ENCODE measurements at regions not wholly inside any gene's neighbourhood (a gene's known extent, or its start where the extent isn't known, plus 50 kb on each side); places are given as distances from the start of the nearest gene placed in this dataset.

DNA sequence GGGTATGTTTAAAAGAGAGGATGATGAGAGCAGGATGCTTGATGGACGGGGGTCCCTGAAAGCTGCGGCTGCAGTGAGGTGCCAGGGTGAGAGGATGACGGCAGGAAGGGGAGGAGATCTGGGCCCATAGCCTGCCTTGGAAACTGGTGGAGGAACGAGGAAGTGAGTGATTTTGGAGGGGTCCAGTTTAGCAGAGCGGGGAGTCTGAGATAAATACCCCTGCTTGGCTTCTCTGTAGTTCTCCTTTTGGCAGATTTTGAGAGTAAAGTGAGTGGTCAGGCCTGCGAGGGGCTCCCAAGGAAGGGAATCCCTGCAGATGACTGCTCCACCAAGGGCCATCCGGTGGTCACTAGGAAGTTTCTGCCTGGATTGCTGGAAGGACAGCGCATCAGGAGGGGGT lies 98.5 kb upstream of the PTCH1 start (continued):
- no peak for TF ChIP-seq HMG20A (CRISPR knock-in tag; IDR thresholded peaks at IDR 0.05; ENCODE audit: borderline replicate concordance)

DNA sequence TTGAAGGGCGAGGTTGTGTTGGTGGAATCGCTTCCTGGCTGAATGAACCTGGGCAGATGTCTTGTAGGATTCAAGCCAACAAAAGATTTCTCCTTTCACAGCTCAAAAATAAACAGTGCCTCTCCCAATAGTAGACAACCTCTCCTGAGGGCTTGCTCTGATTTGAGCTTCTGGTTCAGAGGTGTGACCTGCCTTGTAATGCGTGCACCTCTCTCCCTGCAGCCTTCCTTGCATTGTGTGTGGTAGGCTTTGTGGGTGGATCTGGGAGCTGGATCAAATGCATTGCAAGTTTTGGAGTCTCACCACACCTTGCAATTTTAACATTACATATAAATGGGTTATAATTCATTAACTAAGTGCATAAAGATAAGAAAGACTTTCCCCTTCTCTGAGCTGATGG lies 96.9 kb upstream of the PTCH1 start:
- Histone ChIP-seq H3K4me2 (ENCODE audit: low read depth, low read length) (no peak overlapping the region), H3K4me1 (ENCODE audit: insufficient read depth, low read length) (no peaks in the 10 kb centered on the region), H3K27ac (ENCODE audit: extremely low read length, insufficient read depth, low read length) (no peak overlapping the region), H2AFZ (ENCODE audit: low read length) (no peak overlapping the region), H3K9ac (ENCODE audit: insufficient read depth, low read depth, low read length) (no peak overlapping the region), H3K9me3 (ENCODE audit: low read length) (no peaks in the 10 kb centered on the region), H4K20me1 (ENCODE audit: insufficient read depth, low read length) (no peaks in the 10 kb centered on the region), H3K36me3 (replicated peaks in 1 of 2; ENCODE audit: control insufficient read depth in 1 of 2, insufficient read depth in 2 of 2, low read length in 2 of 2) (no peaks in the 10 kb centered on the region), H3K79me2 (ENCODE audit: insufficient read depth, low read length) (no peaks in the 10 kb centered on the region), H3K4me3 (replicated peaks in 1 of 3; ENCODE audit: insufficient read depth in 1 of 3, low read depth in 2 of 3, low read length in 3 of 3) (no peak overlapping the region), H3K27me3 (ENCODE audit: control insufficient read depth in 1 of 2, insufficient read depth in 2 of 2, low read length in 2 of 2) (peaks cover 2 to 13% of the 10 kb centered on the region in 2 experiments; a peak in 3 of 5 replicates)
- intact Hi-C loops (cut with micrococcal nuclease; ENCODE audit: unreplicated experiment) (no loop called here), in situ Hi-C loops (cut with HindIII; ENCODE audit: extremely low pct_ligation_motif_present, low pct_unique_long_range_greater_than_20kb) (no loop called here)
- ATAC-seq, result no peak
- BruUV-seq (replicated peaks), result no TSS peak
- TF ChIP-seq CAMTA2 (CRISPR knock-in tag; IDR thresholded peaks at IDR 0.05; ENCODE audit: borderline replicate concordance) (no peak), MTF2 (CRISPR knock-in tag; IDR thresholded peaks at IDR 0.05; ENCODE audit: borderline replicate concordance) (no peak)
- POLR2A ChIA-PET, result no interaction called here
- no peak for FAIRE-seq
- CTCF ChIA-PET (ENCODE audit: low intra/inter-chr PET ratio, low total read pairs), result no interaction called here
- WGBS (ENCODE audit: low lambda C conversion rate), result 67% methylated on average over 3 of the region's 3 CpGs
- no peak for DNase-seq (ENCODE audit: low spot score)

DNA sequence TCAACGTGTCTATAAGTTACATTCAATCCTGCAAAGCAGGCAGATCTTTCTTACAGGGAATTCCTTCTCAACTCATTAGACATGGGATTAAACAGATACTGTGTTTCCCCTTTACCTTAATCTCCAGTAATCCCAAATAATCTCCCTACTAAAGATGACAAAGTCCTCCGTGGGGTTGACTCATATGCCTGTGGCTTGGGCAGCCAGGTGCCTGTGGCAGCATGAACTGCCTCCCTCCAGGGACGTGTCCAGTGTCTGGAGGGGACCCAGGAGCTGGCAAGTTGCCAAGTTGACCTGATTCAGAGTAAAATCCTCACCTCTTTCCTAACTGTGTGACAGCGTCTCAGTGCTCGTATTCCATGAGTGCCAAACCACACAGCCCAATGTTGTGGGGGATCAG lies 94.6 kb upstream of the PTCH1 start:
- Histone ChIP-seq H3K9ac (ENCODE audit: insufficient read depth, low read depth, low read length) (no peak overlapping the region), H3K27me3 (ENCODE audit: control insufficient read depth in 1 of 2, insufficient read depth in 2 of 2, low read length in 2 of 2) (peaks cover 0 to 14% of the 10 kb centered on the region in 2 experiments; a peak in 3 of 5 replicates), H3K27ac (ENCODE audit: extremely low read length, insufficient read depth, low read length) (no peak overlapping the region), H2AFZ (ENCODE audit: low read length) (no peak overlapping the region), H3K36me3 (replicated peaks in 1 of 2; ENCODE audit: control insufficient read depth in 1 of 2, insufficient read depth in 2 of 2, low read length in 2 of 2) (no peaks in the 10 kb centered on the region), H3K4me2 (ENCODE audit: low read depth, low read length) (no peak overlapping the region), H3K9me3 (ENCODE audit: low read length) (no peaks in the 10 kb centered on the region), H3K79me2 (ENCODE audit: insufficient read depth, low read length) (no peaks in the 10 kb centered on the region), H3K4me3 (replicated peaks in 1 of 3; ENCODE audit: insufficient read depth in 1 of 3, low read depth in 2 of 3, low read length in 3 of 3) (no peak overlapping the region), H4K20me1 (ENCODE audit: insufficient read depth, low read length) (no peaks in the 10 kb centered on the region), H3K4me1 (ENCODE audit: insufficient read depth, low read length) (no peaks in the 10 kb centered on the region)
- no TSS peak for BruUV-seq (replicated peaks)
- ATAC-seq (no peak), DNase-seq (ENCODE audit: low spot score) (no peak), FAIRE-seq (no peak)
- WGBS (ENCODE audit: low lambda C conversion rate), result 21% methylated on average over 3 of the region's 5 CpGs
- ChIA-PET POLR2A (no interaction called here), CTCF (ENCODE audit: low intra/inter-chr PET ratio, low total read pairs) (no interaction called here)
- intact Hi-C loops (cut with micrococcal nuclease; ENCODE audit: unreplicated experiment) (no loop called here), in situ Hi-C loops (cut with HindIII; ENCODE audit: extremely low pct_ligation_motif_present, low pct_unique_long_range_greater_than_20kb) (no loop called here)
- TF ChIP-seq SMC3 (IDR thresholded peaks at IDR 0.05; ENCODE audit: low read length) (no peak), NPAS2 (CRISPR knock-in tag; IDR thresholded peaks at IDR 0.05; ENCODE audit: borderline replicate concordance) (no peak), ZNF343 (CRISPR knock-in tag; IDR thresholded peaks at IDR 0.05) (no peak), LCORL (IDR thresholded peaks at IDR 0.05) (peak; percentile 90), LCORL (CRISPR knock-in tag; IDR thresholded peaks at IDR 0.05) (no peak), CCDC6 (CRISPR knock-in tag; IDR thresholded peaks at IDR 0.05) (no peak)

Data from HepG2 (cell line).